ENCODE measurements at regions not wholly inside any gene's neighbourhood (a gene's known extent, or its start where the extent isn't known, plus 50 kb on each side); places are given as distances from the start of the nearest gene placed in this dataset.

DNA sequence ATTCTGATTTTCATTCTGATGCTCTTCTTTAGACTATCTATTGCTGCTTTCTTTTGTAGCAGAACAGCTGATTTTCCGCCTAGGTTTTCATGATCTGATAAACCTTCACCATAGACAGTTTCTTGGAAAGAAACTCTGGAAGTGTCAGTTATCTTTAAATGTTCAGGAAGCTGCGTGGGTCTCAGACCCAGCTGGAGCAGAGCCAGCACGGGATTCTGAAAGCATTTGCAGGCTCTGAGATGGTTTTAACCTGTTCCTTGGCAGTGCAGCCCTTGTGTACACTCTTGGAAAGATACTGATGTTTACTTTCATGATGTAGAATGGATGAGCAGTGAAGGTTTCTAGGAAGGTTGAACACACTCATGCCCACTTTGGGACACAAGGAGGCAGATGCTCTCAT is 178.0 kb upstream of the DMRT1 start:
- TF ChIP-seq BHLHE40 (IDR thresholded peaks at IDR 0.05; ENCODE audit: borderline replicate concordance) (no peak), SP1 (IDR thresholded peaks at IDR 0.05) (no peak), FOXA1 (IDR thresholded peaks at IDR 0.05) (no peak), FOXM1 (IDR thresholded peaks at IDR 0.05; ENCODE audit: borderline replicate concordance) (no peak), ZNF384 (IDR thresholded peaks at IDR 0.05) (no peak), FOXK2 (IDR thresholded peaks at IDR 0.05) (no peak), ARNT (IDR thresholded peaks at IDR 0.05) (no peak), ELF4 (IDR thresholded peaks at IDR 0.05) (no peak), HDGF (IDR thresholded peaks at IDR 0.05; ENCODE audit: borderline replicate concordance) (no peak), SUZ12 (IDR thresholded peaks at IDR 0.05) (no peak), L3MBTL2 (conservative IDR thresholded peaks at IDR 0.05) (no peak), CTBP1 (IDR thresholded peaks at IDR 0.05; ENCODE audit: borderline replicate concordance) (no peak)
- TF ChIP-seq, protein P1, sequence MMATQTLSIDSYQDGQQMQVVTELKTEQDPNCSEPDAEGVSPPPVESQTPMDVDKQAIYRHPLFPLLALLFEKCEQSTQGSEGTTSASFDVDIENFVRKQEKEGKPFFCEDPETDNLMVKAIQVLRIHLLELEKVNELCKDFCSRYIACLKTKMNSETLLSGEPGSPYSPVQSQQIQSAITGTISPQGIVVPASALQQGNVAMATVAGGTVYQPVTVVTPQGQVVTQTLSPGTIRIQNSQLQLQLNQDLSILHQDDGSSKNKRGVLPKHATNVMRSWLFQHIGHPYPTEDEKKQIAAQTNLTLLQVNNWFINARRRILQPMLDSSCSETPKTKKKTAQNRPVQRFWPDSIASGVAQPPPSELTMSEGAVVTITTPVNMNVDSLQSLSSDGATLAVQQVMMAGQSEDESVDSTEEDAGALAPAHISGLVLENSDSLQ (IDR thresholded peaks at IDR 0.05): no peak

Measured in HEK293T (cell line).